GM18505 (cell line): ENCODE measurements at regions not wholly inside any gene's neighbourhood (a gene's known extent, or its start where the extent isn't known, plus 50 kb on each side); places are given as distances from the start of the nearest gene placed in this dataset.
A peak's percentile ranks its signal among the peaks of the same experiment; 100 is the strongest.
"Not testable (repeated sequence)": the region's sequence is repeated elsewhere in the genome, so short reads cannot be mapped to it uniquely, and the experiment has no call there.

Source experiments
- ATAC-seq: cut with Tn5 transposase; IDR thresholded peaks from one replicate; pipeline ENCODE4 v1.9.1; 2021; ENCODE audit not compliant: unreplicated experiment
- POLR2A ChIP-seq: IDR thresholded peaks from 4 replicates; pipeline ENCODE4 v1.6.1; 2011; ENCODE audit warnings: borderline replicate concordance; ENCODE audit not compliant: insufficient read depth, insufficient read length; ENCODE audit errors: extremely low read depth

DNA sequence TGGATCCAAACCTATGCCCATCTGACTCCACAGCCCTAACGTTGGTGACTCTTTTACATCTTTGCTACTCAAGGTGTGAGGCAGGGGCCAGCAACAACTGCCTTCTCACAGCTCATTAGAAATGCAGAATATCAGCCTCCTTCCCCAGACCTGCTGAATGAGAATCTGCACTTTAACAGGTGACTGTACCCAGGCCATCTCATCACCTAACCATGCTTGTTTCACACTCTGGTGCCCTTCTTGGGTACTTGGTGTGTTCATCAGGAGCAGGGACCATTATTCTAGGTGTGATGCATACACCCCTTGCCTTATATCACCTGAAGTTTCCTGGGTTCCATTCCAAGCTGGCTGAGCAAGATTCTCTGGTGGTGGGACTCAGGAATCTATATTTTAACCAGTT is 196.3 kb upstream of the LMCD1 start:
- TF ChIP-seq POLR2A: no peak
- ATAC-seq: no peak

GRCh38 chr3:8307545-8308110 is 194.0 kb upstream of the LMCD1 start:
- no peak for TF ChIP-seq POLR2A
- ATAC-seq: no peak

- no peak for ATAC-seq
- TF ChIP-seq POLR2A: no peak
These were observed 190.3 kb upstream of the LMCD1 start for GRCh38 chr3:8311321-8311720.

DNA sequence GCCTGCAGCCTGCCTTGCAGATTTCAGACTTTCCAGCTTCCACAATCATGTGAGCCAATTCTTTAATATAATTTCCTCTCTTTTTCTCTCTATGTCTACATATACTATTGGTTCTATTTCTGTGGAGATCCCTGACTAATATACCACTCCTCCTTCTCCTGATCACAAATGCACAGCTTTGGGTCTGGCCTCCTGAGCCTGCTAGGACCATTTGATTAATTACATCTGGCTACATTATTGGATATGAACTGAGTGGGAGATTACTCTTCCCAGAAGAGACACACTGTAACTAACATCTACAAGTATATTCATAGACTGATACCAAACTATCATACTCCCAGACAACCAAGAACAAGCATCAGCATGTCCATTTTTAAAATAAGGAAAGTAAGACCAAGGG is 188.9 kb upstream of the LMCD1 start:
- no peak for ATAC-seq
- TF ChIP-seq POLR2A: no peak

DNA sequence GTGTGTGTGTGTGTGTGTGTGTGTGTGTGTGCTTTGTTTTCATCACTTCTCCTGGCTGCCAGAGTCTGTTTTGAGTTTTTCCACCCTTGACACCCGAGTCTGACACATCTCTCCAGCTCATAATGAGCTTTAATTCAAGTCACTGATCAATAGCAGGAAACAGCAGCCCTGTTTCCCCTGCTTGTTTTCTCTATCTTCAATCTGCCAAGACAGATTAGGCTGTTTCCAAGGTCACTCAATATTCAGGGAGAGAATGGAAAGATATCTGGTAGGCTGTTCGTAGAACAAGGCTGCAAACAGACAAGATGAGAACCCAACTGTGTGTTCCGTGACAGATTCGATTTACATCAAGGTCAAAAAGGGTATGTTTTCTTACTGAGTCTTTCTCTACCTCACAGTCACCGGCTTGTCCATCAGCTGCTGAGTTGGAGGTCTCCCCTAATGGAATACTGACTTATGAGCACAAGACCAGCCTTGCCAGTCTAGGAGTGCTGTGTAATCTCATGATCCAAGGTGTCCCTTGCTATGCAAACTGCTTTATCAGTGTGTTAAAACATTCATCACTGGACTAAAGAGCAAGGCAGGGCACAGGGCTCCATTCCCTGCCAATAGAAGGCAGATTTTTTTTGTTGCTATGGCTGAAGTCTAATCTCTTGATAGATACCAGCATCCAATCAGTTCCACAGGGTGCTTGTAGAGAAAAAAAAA is 187.9 kb upstream of the LMCD1 start:
- no peak for ATAC-seq
- no peak for TF ChIP-seq POLR2A

DNA sequence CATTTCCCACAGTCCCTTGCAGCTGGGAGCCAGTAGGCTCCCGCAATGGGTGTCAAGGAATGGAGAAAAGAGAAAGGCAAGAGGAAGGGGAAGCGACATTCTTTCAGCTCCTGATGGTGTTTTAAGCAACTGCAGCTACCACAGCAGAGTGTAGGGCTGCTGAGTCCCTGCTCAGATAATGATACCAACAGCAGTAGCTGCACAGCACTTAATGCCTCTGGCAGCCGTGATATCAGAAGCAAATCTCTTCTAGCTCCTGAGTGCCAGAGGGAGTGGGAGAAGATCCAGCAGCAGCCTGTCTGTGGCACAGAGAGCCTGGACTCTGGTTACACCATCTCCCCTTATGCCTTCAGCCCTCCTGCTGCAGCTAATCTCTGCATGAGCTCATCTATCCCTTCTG is 186.1 kb upstream of the LMCD1 start:
- ATAC-seq: not testable (repeated sequence)

DNA sequence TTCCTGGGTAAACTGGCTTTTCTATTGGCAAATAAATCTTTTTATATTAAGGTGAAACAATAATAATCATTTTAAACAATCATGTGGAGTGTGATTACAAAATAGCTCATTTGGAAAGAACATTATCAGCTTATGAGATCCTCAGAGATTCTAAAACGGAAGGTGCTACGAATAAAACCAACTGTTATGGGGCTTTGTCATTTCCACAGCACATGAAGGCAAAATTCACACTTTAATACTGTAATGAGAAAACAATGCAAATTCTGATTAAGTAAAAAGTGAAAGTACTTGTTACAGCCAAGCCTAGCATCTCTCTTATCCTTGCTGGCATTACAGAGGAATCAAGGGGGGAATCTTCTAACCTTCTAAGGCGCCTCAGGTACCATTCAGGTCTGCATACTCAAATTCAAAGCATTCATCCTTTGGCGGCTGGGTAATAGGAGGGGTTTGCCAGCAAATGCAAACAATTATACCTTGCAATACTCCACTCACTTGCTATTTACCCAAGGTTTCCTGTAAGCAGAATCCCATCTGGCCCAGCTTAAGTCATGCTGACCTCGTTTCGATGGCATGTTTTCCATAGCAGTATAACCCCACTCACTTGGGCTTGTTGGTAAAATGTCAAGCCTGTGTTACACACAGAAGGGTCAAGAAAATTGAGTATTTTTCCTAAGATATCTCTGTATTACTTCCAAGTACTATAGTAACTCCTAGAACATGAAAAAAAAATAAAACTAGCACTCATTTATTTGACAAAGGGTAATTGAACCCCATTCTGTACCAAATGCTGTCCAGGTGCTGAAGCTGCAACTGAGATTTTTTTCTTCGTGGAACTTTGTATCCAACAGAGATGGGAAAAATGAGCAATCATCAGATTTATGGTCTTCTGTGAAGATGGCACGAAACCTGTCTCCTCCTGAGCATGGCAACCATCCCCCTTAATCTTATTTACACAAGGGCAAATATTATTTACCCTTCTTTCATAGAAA is 183.7 kb upstream of the LMCD1 start:
- no peak for ATAC-seq
- TF ChIP-seq POLR2A: no peak

GRCh38 chr3:8319935-8320634 is 181.5 kb upstream of the LMCD1 start:
- TF ChIP-seq POLR2A: no peak

DNA sequence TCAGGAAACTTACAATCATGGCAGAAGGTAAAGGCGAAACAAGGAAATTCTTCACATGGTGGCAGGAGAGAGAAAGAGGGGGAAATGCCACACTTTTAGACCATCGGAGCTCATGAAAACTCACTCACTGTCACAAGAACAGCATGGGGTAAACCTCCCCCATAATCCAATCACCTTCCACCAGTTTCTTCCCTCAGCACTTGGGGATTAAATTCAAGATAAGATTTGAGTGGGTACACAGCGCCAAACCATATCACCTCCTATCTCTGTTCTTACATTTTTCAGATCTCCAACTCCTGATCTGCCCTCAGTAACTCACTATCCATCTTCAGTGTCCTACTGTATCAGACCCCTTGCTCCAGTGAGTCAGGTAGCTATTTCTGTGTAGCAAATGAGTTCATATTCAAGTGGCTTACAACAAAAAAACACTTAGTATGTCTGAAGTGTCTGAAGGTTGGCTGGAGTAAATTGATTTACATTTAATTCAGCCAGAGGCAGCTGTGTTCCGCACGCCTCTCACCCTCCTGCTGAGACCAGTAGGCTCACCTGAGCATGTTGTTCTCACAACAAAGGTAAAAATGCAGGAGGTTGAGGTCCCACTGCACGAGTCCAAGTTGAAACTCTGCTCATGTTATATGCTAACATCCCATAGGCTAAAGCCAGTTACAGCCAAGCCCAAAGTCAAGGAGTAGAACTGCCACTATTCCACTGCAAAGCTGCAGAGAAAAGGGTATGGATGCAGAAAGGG is 180.7 kb upstream of the LMCD1 start:
- ATAC-seq: no peak

More at GRCh38 chr3:8319935-8320634, 181.5 kb upstream of the LMCD1 start:
- ATAC-seq: no peak

GRCh38 chr3:8324747-8325146 is 176.9 kb upstream of the LMCD1 start:
- TF ChIP-seq POLR2A: no peak
- ATAC-seq: peak; percentile 81

More for the DNA sequence above, 180.7 kb upstream of the LMCD1 start:
- TF ChIP-seq POLR2A: no peak

DNA sequence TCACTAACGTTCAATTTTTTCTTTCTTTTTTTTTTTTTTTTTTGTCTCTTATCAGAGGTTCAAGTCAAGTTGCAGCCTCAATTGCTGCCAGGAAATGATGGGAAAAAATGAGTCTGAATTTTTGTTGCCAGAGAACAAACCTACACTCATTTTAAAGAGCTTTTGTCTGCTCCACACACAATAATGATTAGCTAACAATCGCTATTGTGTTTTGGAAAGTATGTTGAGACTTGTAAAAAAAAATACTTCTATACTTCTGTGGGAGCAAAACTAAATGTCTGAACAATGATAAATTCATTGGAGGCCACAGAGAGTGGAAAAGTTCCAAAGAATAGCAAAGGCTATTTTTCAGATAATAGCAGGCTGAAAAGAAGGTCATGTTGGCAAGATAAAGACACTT is 176.3 kb upstream of the LMCD1 start:
- no peak for ATAC-seq
- no peak for TF ChIP-seq POLR2A

DNA sequence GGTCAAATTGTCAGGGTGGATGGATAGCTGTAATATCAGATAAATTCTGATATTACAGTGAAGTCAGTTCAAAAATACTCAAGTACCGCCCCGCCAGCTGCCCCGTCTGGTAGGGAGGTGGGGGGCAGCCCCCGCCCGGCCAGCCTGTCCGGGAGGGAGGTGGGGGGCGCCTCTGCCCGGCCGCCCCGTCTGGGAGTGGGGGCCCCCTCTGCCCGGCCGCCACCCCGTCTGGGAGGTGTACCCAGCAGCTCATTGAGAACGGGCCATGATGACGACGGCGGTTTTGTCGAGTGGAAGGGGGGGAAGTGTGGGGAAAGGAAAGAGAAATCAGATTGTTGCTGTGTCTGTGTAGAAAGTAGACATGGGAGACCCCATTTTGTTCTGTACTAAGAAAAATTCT is 175.8 kb upstream of the LMCD1 start:
- ATAC-seq: not testable (repeated sequence)

- TF ChIP-seq POLR2A: no peak
- no peak for ATAC-seq
These were observed 173.9 kb upstream of the LMCD1 start for GRCh38 chr3:8327739-8328138.
